ENCODE measurements at regions not wholly inside any gene's neighbourhood (a gene's known extent, or its start where the extent isn't known, plus 50 kb on each side); places are given as distances from the start of the nearest gene placed in this dataset.
"Not testable (repeated sequence)": the region's sequence is repeated elsewhere in the genome, so short reads cannot be mapped to it uniquely, and the experiment has no call there.

DNA sequence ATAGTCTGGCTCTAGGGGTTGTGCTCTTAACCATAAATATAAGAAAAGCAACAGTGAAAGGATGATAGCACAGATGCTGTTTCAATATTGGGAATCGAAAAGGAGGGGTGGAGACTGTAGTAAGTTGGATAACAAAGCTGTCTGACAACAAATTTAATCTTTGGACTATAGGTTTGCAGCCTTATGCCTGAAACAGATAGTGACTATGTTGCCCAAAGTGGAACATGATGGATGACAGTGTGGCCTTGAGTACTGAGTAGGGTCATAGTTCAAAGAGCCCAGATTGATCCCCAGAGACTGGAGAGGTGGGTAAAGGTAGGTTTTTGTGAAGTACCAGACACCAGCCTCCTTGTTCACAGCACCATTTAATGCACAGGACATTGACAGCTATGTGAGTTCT, 144.0 kb upstream of the PALMD start:
- DNase-seq (ENCODE audit: low spot score) = no peak

DNA sequence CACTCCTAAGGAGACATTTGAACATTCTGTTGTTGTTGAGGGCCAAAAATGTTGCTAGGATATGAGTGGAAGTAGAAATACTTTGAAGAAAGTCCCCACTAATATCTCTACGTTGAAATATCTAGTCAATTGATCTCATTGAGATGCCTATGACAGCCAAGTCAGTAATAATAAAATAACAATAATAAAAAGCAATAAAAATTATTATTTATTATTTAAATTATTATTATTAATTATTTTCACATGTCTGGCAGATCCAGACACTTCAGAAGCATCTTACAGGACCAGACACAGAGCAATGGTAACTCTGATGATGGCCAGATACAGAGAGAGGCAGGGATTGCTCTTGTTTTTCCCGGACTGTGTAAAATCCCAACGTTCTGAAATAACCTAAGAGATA, 143.5 kb upstream of the PALMD start:
- no peak for DNase-seq (ENCODE audit: low spot score)

DNA sequence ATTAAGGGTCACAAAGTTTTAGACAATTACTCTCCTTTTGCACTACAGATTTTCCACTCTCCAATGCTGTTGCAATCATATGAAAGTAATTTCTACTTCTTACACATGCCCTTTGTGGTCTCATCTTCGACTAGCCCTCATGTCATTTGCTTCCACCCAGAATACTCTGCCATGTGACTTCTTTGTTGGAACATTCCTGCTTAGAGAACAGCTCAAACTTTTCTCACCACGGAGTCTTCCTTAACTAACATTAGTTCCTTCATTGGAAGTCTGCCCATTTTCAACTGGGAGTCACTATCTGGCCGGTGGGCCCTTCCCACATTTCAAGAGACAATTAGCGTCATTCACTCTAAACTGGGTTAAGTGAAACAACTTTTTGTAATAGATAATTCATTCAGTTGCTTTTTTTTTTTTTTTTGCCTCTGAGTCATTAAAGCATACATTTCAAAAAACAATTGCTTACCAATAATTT, 142.6 kb upstream of the PALMD start:
- no peak for DNase-seq (ENCODE audit: low spot score)

DNA sequence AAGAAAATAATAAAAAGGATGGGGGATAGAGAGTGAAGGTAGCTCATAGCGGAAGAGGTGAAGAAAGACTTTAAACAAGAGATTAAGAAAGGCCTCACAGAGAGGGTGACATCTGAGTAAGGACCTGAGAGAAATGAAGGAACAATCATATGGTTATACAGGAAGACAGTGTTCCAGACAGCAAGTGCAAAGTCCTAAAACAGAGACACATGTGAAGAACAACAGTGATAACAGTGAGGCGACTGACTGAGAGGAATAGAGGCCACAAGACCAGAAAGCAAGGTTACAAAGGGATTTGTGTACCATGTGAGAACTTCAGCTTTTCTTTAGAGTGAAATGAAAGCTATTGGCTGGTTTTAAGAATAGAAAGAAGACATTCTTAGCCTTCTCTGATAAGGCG, 141.6 kb upstream of the PALMD start:
- no peak for DNase-seq (ENCODE audit: low spot score)

DNA sequence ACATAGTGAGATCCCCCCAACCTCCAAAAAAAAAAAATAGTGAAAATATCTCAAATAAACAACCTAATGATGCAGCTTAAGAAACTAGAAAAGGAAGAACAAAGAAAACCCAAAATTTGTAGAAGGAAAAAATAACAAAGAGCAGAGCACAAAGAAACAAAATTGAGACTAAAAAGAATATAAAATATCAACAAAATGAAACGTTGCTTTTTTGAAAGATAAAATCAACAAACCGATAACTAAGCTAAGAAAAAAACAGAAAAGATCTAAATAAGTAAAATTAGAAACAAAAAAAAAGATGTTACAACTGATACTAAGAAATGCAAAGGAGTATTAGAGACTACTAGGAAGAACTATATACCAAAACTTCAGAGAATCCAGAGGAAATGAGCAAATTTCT, 139.3 kb upstream of the PALMD start:
- DNase-seq (ENCODE audit: low spot score) = no peak

DNA sequence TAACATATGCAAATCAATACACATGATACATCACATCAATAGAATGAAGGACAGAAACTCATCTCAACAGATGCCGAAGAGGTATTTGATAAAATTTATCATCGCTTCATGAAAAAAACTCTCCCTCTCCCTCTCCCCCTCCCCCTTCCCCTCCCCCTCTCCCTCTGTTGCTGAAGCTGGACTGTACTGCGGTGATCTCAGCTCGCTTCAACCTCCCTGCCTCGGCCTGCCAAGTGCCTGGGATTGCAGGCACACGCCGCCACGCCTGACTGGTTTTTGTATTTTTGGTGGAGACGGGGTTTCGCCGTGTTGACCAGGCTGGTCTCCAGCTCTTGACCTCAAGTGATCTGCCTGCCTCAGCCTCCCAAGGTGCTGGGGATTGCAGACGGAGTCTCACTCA, 138.5 kb upstream of the PALMD start:
- DNase-seq (ENCODE audit: low spot score) = not testable (repeated sequence)

DNA sequence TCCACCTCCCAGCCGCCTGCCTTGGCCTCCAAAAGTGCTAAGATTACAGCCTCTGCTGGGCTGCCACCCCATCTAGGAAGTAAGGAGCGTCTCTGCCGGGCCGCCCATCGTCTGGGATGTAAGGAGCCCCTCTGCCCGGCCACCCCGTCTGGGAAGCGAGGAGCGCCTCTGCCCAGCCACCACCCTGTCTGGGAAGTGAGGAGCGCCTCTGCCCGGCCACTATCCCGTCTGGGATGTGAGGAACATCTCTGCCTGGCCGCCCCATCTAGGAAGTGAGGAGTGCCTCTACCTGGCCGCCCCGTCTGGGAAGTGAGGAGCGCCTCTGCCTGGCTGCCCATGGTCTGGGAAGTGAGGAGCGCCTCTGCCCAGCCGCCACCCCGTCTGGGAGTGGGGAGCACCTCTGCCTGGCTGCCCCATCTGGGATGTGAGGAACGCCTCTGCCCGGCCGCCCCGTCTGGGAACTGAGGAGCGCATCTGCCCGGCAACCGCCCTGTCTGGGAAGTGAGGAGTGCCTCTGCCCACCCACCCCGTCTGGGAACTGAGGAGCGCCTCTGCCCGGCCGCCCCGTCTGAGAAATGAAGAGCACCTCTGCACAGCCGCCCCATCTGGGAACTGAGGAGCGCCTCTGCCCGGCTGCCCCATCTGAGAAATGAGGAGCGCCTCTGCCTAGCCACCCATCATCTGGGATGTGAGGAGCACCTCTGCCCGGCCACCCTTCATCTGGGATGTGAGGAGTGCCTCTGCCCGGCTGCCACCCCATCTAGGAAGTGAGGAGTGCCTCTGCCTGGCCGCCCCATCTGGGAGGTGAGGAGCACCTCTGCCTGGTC, 137.8 kb upstream of the PALMD start:
- no peak for DNase-seq (ENCODE audit: low spot score)

DNA sequence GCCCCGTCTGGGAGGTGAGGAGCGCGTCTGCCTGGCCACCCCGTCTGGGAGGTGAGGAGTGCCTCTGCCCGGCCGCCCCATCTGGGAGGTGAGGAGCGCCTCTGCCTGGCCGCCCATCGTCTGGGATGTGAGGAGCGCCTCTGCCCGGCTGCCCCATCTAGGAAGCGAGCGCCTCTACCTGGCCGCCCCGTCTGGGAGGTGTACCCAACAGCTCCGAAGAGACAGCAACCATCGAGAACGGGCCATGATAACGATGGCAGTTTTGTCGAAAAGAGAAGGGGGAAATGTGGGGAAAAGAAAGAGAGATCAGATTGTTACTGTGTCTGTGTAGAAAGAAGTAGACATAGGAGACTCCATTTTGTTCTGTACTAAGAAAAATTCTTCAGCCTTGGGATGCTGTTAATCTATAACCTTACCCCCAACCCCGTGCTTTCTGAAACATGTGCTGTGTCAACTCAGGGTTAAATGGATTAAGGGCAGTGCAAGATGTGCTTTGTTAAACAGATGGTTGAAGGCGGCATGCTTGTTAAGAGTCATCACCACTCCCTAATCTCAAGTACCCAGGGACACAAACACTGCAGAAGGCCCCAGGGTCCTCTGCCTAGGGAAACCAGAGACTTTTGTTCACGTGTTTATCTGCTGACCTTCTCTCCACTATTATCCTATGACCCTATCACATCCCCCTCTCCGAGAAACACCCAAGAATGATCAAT, 137.0 kb upstream of the PALMD start:
- DNase-seq (ENCODE audit: low spot score) = not testable (repeated sequence)

DNA sequence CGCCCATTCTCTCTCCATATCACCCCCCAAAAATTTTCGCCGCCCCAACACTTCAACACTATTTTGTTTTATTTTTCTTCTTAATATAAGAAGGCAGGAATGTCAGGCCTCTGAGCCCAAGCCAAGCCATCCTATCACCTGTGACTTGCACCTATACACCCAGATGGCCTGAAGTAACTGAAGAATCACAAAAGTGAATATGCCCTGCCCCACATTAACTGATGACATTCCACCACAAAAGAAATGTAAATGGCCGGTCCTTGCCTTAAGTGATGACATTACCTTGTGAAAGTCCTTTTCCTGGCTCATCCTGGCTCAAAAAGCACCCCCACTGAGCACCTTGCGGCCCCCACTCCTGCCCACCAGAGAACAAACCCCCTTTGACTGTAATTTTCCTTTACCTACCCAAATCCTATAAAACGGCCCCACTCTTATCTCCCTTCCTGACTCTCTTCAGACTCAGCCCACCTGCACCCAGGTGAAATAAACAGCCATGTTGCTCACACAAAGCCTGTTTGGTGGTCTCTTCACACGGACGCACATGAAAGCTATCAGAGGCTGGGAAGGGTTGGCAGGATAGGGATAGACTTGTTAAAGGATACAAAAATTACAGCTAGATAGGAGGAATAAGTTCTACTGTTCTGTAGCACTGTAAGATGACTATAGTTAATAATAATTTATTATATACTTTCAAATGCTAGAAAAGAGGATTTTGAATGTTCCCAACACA, 130.9 kb upstream of the PALMD start:
- DNase-seq (ENCODE audit: low spot score) = not testable (repeated sequence)

DNA sequence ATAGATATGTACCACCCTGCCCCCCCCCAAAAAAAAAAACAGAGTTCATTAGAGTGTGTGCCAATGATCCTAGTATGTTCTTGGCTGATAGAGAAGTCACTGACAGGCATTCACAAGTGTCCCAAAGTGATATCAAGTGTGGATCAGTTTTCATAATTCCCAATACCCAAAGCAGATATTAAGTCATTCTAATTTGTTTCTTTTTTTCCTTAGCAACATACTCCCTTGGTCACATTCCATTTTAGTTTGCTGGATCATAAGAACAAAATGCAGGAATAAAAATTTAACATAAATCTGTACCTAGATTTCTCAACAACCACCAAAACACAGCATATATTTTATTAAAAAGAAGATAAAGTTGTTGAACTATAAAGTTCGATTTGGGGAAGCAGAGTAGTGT, 129.8 kb upstream of the PALMD start:
- no peak for DNase-seq (ENCODE audit: low spot score)

DNA sequence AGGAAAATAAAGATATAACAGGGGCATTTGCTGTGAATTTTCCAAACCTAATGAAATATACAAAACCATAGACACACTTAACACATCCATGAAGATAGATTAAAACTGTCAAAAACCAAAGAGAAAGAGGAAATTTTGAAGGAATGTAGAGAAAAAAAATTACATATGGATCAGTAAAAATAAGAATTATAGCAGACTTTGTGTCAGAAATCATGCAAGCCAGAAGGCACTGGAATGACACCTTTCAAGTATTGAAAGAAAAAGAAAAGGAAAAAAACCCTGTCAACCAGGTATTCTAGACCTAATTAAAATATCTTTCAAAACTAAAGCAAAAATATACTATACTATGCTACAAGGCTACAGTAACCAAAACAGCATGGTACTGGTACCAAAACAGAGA, 125.8 kb upstream of the PALMD start:
- no peak for DNase-seq (ENCODE audit: low spot score)

DNA sequence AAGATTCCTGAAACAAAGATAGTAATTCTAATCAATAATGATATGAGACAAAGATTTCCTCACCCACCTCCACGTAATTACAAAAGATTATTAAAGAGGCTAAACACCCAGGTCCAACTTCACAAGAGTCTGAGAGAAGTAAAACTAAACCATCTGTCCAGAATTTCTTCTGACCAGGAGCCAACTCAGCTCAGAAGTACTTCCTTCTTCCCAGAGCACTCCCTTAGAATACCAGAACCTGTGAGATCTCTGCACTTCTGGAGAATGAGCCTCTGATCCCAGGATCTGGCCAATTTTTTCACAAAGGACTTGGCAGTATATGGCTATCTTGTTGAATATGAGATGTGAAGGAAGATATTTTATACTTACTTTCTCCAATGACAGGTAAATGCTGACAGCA, 120.6 kb upstream of the PALMD start:
- no peak for DNase-seq (ENCODE audit: low spot score)

DNA sequence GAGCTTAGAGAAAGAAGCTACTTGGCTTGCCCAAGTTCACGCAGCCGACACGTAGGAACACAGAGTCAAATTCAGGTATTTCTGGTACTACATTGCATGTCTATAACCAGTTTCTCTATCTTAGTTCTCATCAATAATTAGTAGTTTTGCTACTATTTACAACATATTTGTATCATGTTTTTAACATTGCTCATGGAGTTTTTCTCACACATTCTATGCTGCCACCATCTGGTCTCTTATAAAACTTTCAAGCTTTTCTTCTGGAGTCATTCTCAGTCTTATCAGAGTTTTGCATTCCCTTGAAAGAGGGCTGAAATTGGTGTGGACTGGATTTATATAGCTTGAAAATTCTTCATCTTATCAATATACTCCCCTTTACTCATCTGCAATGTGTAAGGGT, 118.8 kb upstream of the PALMD start:
- DNase-seq (ENCODE audit: low spot score) = no peak

DNA sequence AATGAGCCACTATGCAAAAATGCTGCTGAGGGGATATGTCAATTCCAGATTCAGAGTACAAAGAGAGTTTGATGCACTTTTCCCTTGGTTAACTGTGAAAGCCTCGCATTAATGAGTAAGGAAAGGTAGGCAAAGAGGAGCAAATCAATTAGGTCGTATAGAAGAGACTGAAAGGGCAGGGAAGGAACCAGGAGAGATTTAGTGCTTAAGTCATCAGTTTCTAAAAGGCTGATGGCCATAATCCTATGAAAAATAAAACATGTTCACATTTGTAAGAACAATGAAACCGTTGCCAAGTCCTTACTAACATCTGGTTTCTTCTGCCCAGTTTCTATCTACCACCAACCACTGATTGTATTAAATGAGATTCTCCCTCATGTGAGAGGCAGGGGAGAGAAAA, 118.4 kb upstream of the PALMD start:
- no peak for DNase-seq (ENCODE audit: low spot score)

DNA sequence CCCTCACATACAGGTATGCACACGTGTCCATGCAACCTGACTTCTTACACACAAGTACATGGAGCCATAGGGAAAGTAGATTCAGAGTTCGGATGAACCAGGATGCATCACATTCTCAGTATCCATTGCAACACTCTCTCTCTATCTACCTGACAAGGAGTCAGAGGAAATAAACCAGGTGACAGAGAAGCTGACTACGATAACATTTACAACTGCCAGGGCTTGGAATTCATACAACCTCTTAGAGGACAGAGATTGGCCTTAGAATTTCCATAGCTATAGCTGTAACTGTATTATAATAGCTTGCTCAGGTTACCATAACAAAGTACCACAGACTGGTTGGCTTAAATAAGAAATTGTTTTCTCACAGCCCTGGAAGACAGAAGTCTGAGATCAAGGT, 116.9 kb upstream of the PALMD start:
- DNase-seq (ENCODE audit: low spot score) = no peak

DNA sequence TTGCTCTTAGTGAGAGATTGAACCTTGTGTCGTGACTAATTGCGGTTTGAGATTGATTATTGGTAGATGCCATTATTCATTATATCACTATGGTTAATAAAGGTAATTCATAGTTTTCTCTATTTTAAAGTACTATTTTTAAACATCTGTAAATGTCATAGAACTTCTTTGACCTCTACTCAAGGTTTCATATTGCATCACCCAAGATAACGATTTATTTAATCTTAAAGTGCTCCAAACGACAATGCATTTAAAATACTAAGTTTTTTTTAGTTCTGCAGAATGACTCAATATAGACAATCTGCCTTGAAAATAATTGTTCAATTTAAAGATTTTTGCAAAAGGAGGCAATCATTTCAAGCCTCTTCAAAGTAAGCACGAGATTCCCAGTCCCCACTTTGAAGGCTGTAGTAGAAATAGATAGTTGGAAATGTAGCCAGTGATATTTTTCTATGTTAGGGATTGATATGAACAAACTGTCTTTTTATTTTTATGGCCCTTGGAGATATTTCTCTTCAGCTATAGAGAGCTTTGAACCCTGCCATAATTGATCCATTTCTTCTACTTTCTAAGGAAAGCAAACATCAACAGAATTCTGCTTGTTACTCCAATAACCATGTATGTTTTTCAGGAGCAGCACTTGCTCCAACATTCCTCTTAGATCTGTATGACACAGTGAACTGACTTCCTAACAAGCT, 114.2 kb upstream of the PALMD start:
- no peak for DNase-seq (ENCODE audit: low spot score)

DNA sequence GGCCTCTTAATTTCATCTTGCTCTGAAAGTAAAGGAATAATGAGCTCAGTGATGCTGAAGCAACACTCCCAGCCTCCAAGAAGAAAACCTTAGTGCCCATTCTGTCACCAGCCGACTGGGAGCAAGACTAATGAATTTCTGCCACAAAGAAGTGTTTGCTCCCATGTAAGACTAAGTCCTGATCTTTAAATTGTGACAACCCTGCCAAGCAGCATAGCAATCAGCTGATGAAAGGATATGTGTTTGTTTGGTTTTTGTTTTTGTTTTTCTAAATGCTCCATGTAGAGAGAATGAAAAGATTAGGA, 113.7 kb upstream of the PALMD start:
- DNase-seq (ENCODE audit: low spot score) = no peak

DNA sequence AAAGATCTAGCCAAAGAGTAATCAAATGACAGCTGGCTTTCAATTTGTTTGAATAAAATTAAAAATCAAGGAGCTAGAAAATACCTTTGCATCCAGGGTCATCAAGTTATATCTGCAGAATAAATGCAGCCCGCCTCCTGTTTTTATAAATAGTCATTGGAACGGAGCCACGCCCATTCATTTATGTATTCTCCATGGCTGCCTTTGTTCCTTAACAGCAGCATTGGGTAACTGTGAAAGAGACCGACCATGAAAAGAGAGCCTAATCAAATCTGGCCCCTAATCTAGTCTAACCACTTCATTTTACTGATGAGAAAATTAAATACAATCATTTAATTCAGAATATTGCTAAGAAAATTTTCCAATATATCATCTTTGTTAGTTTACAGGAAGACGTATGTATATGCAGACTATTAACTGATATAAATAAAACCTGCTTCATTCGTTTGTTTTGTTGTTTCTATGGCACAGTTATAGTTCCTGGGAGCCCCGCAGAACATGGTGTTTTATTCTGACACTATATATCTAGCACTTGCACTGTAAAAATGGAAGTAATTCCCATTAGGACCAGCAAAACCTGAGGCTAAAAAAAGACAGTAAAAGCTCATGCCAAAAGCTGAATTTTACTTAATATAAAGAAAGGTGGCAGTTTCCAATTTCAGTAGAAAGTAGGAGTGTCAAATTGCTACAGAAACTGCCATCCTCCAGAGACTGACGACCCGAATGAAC, 111.8 kb upstream of the PALMD start:
- no peak for DNase-seq (ENCODE audit: low spot score)

DNA sequence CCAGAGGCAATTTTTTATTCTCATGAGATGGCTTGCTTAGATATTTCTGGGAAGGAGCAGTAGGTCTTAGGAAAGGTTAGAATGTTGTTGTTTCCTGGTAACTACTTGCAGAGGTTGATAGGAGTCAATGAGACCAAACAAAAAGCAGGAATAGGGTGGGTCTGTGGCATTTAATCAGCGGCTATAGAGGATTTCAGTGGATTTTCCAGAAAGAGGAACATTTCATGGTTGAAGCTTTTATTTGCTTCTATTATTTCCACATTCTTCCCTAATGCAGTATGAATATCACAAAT, 111.3 kb upstream of the PALMD start:
- DNase-seq (ENCODE audit: low spot score) = no peak

DNA sequence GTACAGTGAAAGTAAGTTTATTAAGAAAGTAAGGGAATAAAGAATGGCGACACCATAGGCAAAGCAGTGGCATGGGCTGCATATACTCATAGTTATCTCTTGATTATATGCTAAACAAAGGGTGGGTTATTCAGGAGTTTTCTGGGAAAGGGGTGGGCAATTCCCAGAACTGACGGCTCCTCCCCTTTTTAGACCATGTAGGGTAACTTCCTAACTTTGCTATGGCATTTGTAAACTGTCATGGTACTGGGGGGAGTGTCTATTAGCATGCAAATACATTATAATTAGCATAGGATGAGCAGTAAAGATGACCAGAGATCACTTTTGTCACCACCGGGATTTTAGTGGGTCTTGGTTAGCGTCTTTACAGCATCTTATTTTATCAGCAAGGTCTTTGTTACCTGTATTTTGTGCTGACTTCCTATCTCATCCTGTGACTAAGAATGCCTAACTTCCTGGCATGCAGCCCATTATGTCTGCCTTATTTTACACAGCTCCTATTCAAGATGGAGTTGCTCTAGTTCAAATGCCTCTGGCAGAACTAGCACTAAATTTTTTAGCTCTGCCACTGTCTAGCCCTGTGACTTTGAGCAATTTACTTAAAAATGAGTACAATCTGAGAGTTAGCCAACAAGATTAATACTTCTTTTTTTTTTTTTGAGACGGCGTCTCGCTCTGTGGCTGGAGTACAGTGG, 110.3 kb upstream of the PALMD start:
- no peak for DNase-seq (ENCODE audit: low spot score)

DNA sequence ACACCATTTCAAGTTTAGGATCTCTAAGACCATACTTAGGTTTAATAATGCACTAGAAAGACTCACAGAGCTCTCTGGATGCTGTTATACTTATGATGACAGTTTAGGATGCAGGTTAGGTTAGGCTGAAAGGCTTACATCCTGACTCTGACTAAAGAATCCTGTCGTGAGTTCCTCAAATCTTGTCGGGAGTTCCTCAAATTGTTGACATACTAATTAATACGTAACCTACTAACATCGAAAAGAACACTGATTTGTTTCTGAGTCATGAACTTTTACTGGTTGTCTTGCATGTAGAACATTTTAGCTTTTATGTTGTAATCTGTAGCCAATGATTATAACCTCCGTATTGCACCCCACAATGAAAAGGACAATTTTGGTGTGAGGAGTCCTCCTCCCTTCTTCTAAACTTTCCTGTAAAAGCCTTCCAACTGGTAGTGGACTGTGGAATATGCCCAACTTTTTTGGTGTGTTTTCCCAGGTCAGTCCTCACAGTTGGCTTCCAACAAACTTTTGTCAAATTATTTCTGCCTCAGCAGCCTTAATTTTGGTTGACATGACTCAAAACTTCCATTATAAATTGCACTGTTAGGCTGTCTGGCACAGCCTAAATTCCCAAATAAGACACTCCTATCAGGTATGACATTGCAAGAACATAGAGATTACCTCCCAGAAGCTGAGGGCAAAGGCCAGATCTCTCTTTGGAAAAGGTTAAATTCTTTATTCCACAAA, 107.9 kb upstream of the PALMD start:
- DNase-seq (ENCODE audit: low spot score) = no peak

Data from globus pallidus (tissue), 1 donor.